GM23338 (cell line): ENCODE measurements at regions not wholly inside any gene's neighbourhood (a gene's known extent, or its start where the extent isn't known, plus 50 kb on each side); places are given as distances from the start of the nearest gene placed in this dataset.
"Not testable (repeated sequence)": the region's sequence is repeated elsewhere in the genome, so short reads cannot be mapped to it uniquely, and the experiment has no call there.

ENCODE experiments used
- ATAC-seq: fragments of 200-7000 bp; cut with Tn5 transposase; 3 replicates; pipeline ENCODE4 v1.9.1; 2020
- DNase-seq: peaks from one replicate; pipeline ENCODE4 v3.0.0-alpha.2; 2015; ENCODE audit warnings: low spot score
- H2AFZ ChIP-seq: fragments of 200-600 bp; sonication (generic); 2 replicates; pipeline ENCODE4 v1.8.0; 2016; ENCODE audit warnings: antibody characterized with exemption, mild to moderate bottlenecking, moderate library complexity
- H3F3A ChIP-seq: fragments of 200-600 bp; sonication (generic); replicated peaks from 2 replicates; pipeline ENCODE4 v1.8.0; 2017; ENCODE audit warnings: antibody characterized with exemption, mixed run types, low read depth
- H3K27ac ChIP-seq: fragments of 200-600 bp; sonication (generic); 2 replicates; pipeline ENCODE4 v1.6.1; 2016; ENCODE audit warnings: low read depth
- H3K27me3 ChIP-seq: fragments of 200-600 bp; sonication (generic); 2 replicates; pipeline ENCODE4 v1.8.0; 2016; ENCODE audit warnings: mild to moderate bottlenecking, mixed run types, moderate library complexity; ENCODE audit not compliant: insufficient read depth
- H3K36me3 ChIP-seq: fragments of 200-600 bp; sonication (generic); 2 replicates; pipeline ENCODE4 v1.8.0; 2016; ENCODE audit warnings: mild to moderate bottlenecking; ENCODE audit not compliant: insufficient read depth
- H3K4me1 ChIP-seq: fragments of 200-600 bp; sonication (generic); 2 replicates; pipeline ENCODE4 v1.8.0; 2016; ENCODE audit warnings: mild to moderate bottlenecking, moderate library complexity; ENCODE audit not compliant: insufficient read depth
- H3K4me2 ChIP-seq: fragments of 200-600 bp; sonication (generic); 2 replicates; pipeline ENCODE4 v1.7.1; 2017; ENCODE audit warnings: mixed run types
- H3K4me3 ChIP-seq: fragments of 200-600 bp; sonication (generic); 2 replicates; pipeline ENCODE4 v1.6.1; 2016; ENCODE audit warnings: mixed run types
- H3K79me2 ChIP-seq: fragments of 200-600 bp; sonication (generic); replicated peaks from 2 replicates; pipeline ENCODE4 v1.8.0; 2017; ENCODE audit warnings: mild to moderate bottlenecking; ENCODE audit not compliant: insufficient read depth
- H3K9me2 ChIP-seq: fragments of 200-600 bp; sonication (generic); 2 replicates; pipeline ENCODE4 v1.8.0; 2017; ENCODE audit not compliant: insufficient read depth
- H4K20me1 ChIP-seq: fragments of 200-600 bp; sonication (generic); replicated peaks from 2 replicates; pipeline ENCODE4 v1.8.0; 2017; ENCODE audit warnings: mild to moderate bottlenecking; ENCODE audit not compliant: insufficient read depth
- H3K27ac Mint-ChIP-seq: 2 replicates; pipeline ENCODE4 v1.8.0; 2020; ENCODE audit warnings: inconsistent platforms, mild to moderate bottlenecking, moderate library complexity, mixed read lengths
- H3K27me3 Mint-ChIP-seq: 3 replicates; pipeline ENCODE4 v1.8.0; 2022; ENCODE audit warnings: low read depth, mild to moderate bottlenecking, moderate library complexity, mixed read lengths, inconsistent platforms; ENCODE audit not compliant: insufficient read depth, poor library complexity
- H3K36me3 Mint-ChIP-seq: 3 replicates; pipeline ENCODE4 v1.8.0; 2021; ENCODE audit warnings: low read depth, mild to moderate bottlenecking, inconsistent platforms, moderate library complexity, mixed read lengths
- H3K4me1 Mint-ChIP-seq: 3 replicates; pipeline ENCODE4 v1.8.0; 2020; ENCODE audit warnings: mild to moderate bottlenecking, inconsistent platforms, mixed read lengths
- H3K4me3 Mint-ChIP-seq: 3 replicates; pipeline ENCODE4 v1.8.0; 2021; ENCODE audit warnings: moderate library complexity, mild to moderate bottlenecking, inconsistent platforms, mixed read lengths
- H3K9me3 Mint-ChIP-seq: 3 replicates; pipeline ENCODE4 v1.8.0; 2020; ENCODE audit warnings: moderate library complexity, mild to moderate bottlenecking, inconsistent platforms, mixed read lengths
- CREB1 ChIP-seq: fragments of 250-450 bp; sonication (Bioruptor Pico); IDR thresholded peaks from 2 replicates; pipeline ENCODE4 v1.5.0; 2020; ENCODE audit warnings: low read depth, mild to moderate bottlenecking, moderate library complexity
- TF ChIP-seq, protein P1 (sequence below): fragments of 250-450 bp; sonication (Bioruptor Pico); IDR thresholded peaks from 2 replicates; pipeline ENCODE4 v1.5.0; 2020; ENCODE audit warnings: mild to moderate bottlenecking, moderate library complexity

DNA sequence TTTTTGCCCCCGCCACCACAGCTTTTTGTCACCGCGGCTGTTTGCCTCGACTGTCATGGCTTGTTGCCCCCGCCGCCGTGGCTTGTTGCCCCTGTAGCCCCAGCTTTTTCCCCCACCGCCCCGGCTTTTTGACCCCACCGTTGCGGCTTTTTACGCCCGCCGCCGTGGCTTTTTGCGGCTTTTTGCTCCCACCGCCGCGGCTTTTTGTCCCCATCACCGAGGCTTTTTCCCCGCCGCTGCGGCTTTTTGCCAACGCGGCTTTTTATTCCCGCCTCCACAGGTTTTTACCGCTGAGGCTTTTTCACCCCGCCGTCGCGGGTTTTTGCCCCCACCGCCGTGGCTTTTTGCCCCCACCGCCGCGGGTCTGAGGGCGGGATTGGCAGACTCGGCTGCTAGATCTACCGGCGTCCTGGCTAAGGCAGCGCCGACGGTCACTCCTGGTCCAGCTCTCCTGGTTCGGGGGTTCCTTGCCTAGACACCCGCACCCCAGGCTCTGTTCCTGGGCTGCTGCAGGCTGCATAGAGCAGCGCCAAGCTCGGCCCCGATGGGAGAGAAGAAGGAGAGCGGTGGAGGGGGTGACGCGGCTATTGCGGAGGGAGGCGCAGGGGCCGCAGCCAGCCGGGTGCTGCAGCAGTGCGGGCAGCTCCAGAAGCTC lies 637.7 kb downstream of the ZNF716 start (continued):
- TF ChIP-seq, protein P1, sequence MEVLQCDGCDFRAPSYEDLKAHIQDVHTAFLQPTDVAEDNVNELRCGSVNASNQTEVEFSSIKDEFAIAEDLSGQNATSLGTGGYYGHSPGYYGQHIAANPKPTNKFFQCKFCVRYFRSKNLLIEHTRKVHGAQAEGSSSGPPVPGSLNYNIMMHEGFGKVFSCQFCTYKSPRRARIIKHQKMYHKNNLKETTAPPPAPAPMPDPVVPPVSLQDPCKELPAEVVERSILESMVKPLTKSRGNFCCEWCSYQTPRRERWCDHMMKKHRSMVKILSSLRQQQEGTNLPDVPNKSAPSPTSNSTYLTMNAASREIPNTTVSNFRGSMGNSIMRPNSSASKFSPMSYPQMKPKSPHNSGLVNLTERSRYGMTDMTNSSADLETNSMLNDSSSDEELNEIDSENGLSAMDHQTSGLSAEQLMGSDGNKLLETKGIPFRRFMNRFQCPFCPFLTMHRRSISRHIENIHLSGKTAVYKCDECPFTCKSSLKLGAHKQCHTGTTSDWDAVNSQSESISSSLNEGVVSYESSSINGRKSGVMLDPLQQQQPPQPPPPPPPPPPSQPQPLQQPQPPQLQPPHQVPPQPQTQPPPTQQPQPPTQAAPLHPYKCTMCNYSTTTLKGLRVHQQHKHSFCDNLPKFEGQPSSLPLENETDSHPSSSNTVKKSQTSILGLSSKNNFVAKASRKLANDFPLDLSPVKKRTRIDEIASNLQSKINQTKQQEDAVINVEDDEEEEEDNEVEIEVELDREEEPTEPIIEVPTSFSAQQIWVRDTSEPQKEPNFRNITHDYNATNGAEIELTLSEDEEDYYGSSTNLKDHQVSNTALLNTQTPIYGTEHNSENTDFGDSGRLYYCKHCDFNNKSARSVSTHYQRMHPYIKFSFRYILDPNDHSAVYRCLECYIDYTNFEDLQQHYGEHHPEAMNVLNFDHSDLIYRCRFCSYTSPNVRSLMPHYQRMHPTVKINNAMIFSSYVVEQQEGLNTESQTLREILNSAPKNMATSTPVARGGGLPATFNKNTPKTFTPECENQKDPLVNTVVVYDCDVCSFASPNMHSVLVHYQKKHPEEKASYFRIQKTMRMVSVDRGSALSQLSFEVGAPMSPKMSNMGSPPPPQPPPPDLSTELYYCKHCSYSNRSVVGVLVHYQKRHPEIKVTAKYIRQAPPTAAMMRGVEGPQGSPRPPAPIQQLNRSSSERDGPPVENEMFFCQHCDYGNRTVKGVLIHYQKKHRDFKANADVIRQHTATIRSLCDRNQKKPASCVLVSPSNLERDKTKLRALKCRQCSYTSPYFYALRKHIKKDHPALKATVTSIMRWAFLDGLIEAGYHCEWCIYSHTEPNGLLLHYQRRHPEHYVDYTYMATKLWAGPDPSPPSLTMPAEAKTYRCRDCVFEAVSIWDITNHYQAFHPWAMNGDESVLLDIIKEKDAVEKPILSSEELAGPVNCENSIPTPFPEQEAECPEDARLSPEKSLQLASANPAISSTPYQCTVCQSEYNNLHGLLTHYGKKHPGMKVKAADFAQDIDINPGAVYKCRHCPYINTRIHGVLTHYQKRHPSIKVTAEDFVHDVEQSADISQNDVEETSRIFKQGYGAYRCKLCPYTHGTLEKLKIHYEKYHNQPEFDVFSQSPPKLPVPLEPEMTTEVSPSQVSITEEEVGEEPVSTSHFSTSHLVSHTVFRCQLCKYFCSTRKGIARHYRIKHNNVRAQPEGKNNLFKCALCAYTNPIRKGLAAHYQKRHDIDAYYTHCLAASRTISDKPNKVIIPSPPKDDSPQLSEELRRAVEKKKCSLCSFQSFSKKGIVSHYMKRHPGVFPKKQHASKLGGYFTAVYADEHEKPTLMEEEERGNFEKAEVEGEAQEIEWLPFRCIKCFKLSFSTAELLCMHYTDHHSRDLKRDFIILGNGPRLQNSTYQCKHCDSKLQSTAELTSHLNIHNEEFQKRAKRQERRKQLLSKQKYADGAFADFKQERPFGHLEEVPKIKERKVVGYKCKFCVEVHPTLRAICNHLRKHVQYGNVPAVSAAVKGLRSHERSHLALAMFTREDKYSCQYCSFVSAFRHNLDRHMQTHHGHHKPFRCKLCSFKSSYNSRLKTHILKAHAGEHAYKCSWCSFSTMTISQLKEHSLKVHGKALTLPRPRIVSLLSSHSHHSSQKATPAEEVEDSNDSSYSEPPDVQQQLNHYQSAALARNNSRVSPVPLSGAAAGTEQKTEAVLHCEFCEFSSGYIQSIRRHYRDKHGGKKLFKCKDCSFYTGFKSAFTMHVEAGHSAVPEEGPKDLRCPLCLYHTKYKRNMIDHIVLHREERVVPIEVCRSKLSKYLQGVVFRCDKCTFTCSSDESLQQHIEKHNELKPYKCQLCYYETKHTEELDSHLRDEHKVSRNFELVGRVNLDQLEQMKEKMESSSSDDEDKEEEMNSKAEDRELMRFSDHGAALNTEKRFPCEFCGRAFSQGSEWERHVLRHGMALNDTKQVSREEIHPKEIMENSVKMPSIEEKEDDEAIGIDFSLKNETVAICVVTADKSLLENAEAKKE (CRISPR knock-in tag): no peak
- no peak for TF ChIP-seq CREB1 (CRISPR knock-in tag)

GRCh38 chr7:58088191-58088560 lies 638.2 kb downstream of the ZNF716 start:
- Mint-ChIP-seq H3K36me3 (peaks cover 29% of the 10 kb centered on the region), H3K9me3 (peaks cover 81% of the 10 kb centered on the region)
- not testable (repeated sequence) for H3K4me2 ChIP-seq, H3K27me3 Mint-ChIP-seq, H3K27ac Mint-ChIP-seq, H3K4me1 Mint-ChIP-seq, H3K27me3 ChIP-seq, H3K9me2 ChIP-seq, H3K4me3 ChIP-seq, H3K27ac ChIP-seq, H3K36me3 ChIP-seq, DNase-seq, H2AFZ ChIP-seq, ATAC-seq, H3K4me3 Mint-ChIP-seq, H3K79me2 ChIP-seq, H4K20me1 ChIP-seq, H3F3A ChIP-seq, H3K4me1 ChIP-seq

GRCh38 chr7:58091063-58091462 lies 641.1 kb downstream of the ZNF716 start:
- not testable (repeated sequence) for H3K4me1 Mint-ChIP-seq, H3K27ac ChIP-seq, H3K9me2 ChIP-seq, H3K27ac Mint-ChIP-seq, H2AFZ ChIP-seq, H3K4me1 ChIP-seq, H3F3A ChIP-seq, H3K79me2 ChIP-seq, H4K20me1 ChIP-seq, H3K27me3 ChIP-seq, DNase-seq, H3K27me3 Mint-ChIP-seq, ATAC-seq, H3K4me3 Mint-ChIP-seq, H3K4me2 ChIP-seq, H3K4me3 ChIP-seq, H3K36me3 ChIP-seq
- Mint-ChIP-seq H3K36me3 (peaks cover 29% of the 10 kb centered on the region), H3K9me3 (peaks cover 90% of the 10 kb centered on the region)
